Ovary (tissue), 7 donors: ENCODE measurements at regions not wholly inside any gene's neighbourhood (a gene's known extent, or its start where the extent isn't known, plus 50 kb on each side); places are given as distances from the start of the nearest gene placed in this dataset.

Experiments used
- DNase-seq, 5 donors: peaks; one replicate each; pipeline ENCODE4 v3.0.0-alpha.2; 2019 to 2020
- H3K27ac ChIP-seq, 2 donors: fragments of 200-600 bp; one replicate each; pipeline versions ENCODE4 v1.5.1 to v1.8.0; 2019 to 2022
- H3K27me3 ChIP-seq: fragments of 200-600 bp; one replicate; pipeline ENCODE4 v1.8.0; 2022
- H3K36me3 ChIP-seq: fragments of 200-600 bp; sonication (generic); one replicate; pipeline ENCODE4 v1.5.1; 2019
- H3K4me1 ChIP-seq: one replicate; pipeline ENCODE4 v1.8.1; 2013; ENCODE audit warnings: mild to moderate bottlenecking, moderate library complexity; ENCODE audit not compliant: insufficient read depth
- H3K4me3 ChIP-seq: fragments of 200-600 bp; sonication (generic); one replicate; pipeline ENCODE4 v1.5.1; 2017
- H3K9me3 ChIP-seq, 2 donors: fragments of 200-600 bp in 1 of 2; sonication (generic) in 1 of 2; one replicate each; pipeline versions ENCODE4 v1.5.1 to v1.8.1; 2013 to 2019; ENCODE audit warnings: mild to moderate bottlenecking in 1 of 2, moderate library complexity in 1 of 2
- CTCF ChIP-seq, 3 donors: fragments of 450-650 bp in 2 of 3; fragments of 200-600 bp in 1 of 3; IDR thresholded peaks; one replicate each; pipeline versions ENCODE4 v1.5.1 to v1.8.0; 2016 to 2022; ENCODE audit warnings: antibody characterized with exemption in 3 of 3, mild to moderate bottlenecking in 1 of 3
- EP300 ChIP-seq: sonication (generic); formaldehyde crosslinking; IDR thresholded peaks from one replicate; pipeline ENCODE4 v1.6.1; 2017; ENCODE audit warnings: antibody characterized with exemption
- POLR2A ChIP-seq: fragments of 450-650 bp; IDR thresholded peaks from one replicate; pipeline ENCODE4 v1.6.1; 2017; ENCODE audit warnings: antibody characterized with exemption, mild to moderate bottlenecking, moderate library complexity
- WGBS, 3 donors: extraction: QIAGEN DNeasy Blood & Tissue Kit in 1 of 3; methylation state at CpG; one replicate each; pipeline versions ENCODE4 v1.1.5 to v1.1.7; 2013 to 2017; 5-methylcytosine and 5-hydroxymethylcytosine counted together
- intact Hi-C, 4 donors: fragments of 100-400 bp; cut with DNase I; formaldehyde crosslinking; loops; one replicate each; pipeline versions ENCODE4 v1.11.0 to v1.15.1; 2022 to 2023
- donor health status: DM: no; HTN: no; CAD: no; lungs with moderate emphysema.
- donor health status: DM: no; HTN: no; CAD: no.
- donor health status: Bipolar disorder and iron deficiency.
- donor health status: DM: no; HTN: no; CAD: no.
- donor health status: DM: yes; HTN: yes; CAD: no.

- no peaks in the 10 kb centered on the region for H3K36me3 ChIP-seq
- no peaks in the 10 kb centered on the region for H3K9me3 ChIP-seq
- 76 to 80% (median 77%) methylated on average over 1 of the region's 1 CpG for WGBS, 3 donors
- DNase-seq: no peak
- no peak for TF ChIP-seq EP300
- TF ChIP-seq POLR2A: no peak
- TF ChIP-seq CTCF (IDR thresholded peaks at IDR 0.05): no peak
- H3K27ac ChIP-seq: no peak overlapping the region
- H3K4me1 ChIP-seq: no peaks in the 10 kb centered on the region
- no peaks in the 10 kb centered on the region for H3K27me3 ChIP-seq
- H3K4me3 ChIP-seq: no peak overlapping the region
- intact Hi-C loops: no loop called here
Observed at GRCh38 chr3:182730675-182731042, 62.6 kb upstream of the ATP11B start.

GRCh38 chr3:182731764-182732163, 61.5 kb upstream of the ATP11B start:
- 89 to 95% (median 93%) methylated on average over 3 of the region's 3 CpGs for WGBS, 3 donors

GRCh38 chr3:182732232-182733015, 60.9 kb upstream of the ATP11B start:
- H3K27ac ChIP-seq: no peak overlapping the region
- no peak overlapping the region for H3K4me3 ChIP-seq
- whole genome bisulfite sequencing, 3 donors: 81 to 90% (median 84%) methylated on average over 5 of the region's 5 CpGs
- H3K27me3 ChIP-seq: no peaks in the 10 kb centered on the region
- no peaks in the 10 kb centered on the region for H3K4me1 ChIP-seq
- intact Hi-C loops: no loop called here
- TF ChIP-seq EP300: no peak
- no peak for TF ChIP-seq CTCF (IDR thresholded peaks at IDR 0.05)
- TF ChIP-seq POLR2A: no peak
- DNase-seq: no peak
- H3K36me3 ChIP-seq: no peaks in the 10 kb centered on the region
- H3K9me3 ChIP-seq: no peaks in the 10 kb centered on the region

More at GRCh38 chr3:182731764-182732163, 61.5 kb upstream of the ATP11B start:
- Histone ChIP-seq H3K27ac (no peak overlapping the region), H3K36me3 (no peaks in the 10 kb centered on the region), H3K4me1 (no peaks in the 10 kb centered on the region), H3K9me3 (no peaks in the 10 kb centered on the region), H3K27me3 (no peaks in the 10 kb centered on the region), H3K4me3 (no peak overlapping the region)
- no peak for DNase-seq
- TF ChIP-seq CTCF (IDR thresholded peaks at IDR 0.05) (no peak), EP300 (no peak), POLR2A (no peak)
- intact Hi-C loops: no loop called here

- H3K36me3 ChIP-seq: no peaks in the 10 kb centered on the region
- intact Hi-C loops: no loop called here
- no peaks in the 10 kb centered on the region for H3K9me3 ChIP-seq
- no peak for DNase-seq
- 1 to 5% (median 3%) methylated on average over 2 of the region's 2 CpGs for WGBS, 3 donors
- no peak for TF ChIP-seq POLR2A
- no peak for TF ChIP-seq EP300
- no peak for TF ChIP-seq CTCF (IDR thresholded peaks at IDR 0.05)
- no peak overlapping the region for H3K4me3 ChIP-seq
- H3K4me1 ChIP-seq: no peaks in the 10 kb centered on the region
- H3K27ac ChIP-seq: no peak overlapping the region
- no peaks in the 10 kb centered on the region for H3K27me3 ChIP-seq
Observed at GRCh38 chr3:182735672-182736071, 57.6 kb upstream of the ATP11B start.
